ENCODE measurements at regions not wholly inside any gene's neighbourhood (a gene's known extent, or its start where the extent isn't known, plus 50 kb on each side); places are given as distances from the start of the nearest gene placed in this dataset.

DNA sequence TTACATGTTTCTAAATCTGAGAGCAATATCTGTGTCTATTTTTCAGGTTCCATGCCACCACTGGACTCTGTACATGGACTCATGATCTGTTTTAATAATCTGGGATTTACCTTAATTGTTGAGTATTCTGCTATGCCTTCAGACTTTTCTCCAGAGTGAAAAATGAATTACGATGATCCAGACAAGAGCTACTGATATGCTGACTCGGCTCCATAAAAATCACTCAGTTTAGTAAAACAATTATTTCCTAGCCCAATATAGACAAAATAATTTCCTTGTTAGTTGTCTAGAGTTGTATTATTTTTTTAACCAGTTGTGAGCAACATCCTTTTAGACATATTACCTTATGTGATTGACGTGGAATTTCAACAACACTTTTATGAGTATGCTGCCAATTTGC lies 736.8 kb downstream of the RFPL4B start:
- H3K36me3 ChIP-seq = no peaks in the 10 kb centered on the region
- DNase-seq (ENCODE audit: low read depth in 1 of 2, low spot score in 1 of 2) = no peak
- H3K27ac ChIP-seq = no peak overlapping the region
- H3K27me3 ChIP-seq = no peaks in the 10 kb centered on the region
- H3K9me3 ChIP-seq (ENCODE audit: low read depth) = no peaks in the 10 kb centered on the region
- no peak overlapping the region for H3K4me3 ChIP-seq
- TF ChIP-seq, protein P1, sequence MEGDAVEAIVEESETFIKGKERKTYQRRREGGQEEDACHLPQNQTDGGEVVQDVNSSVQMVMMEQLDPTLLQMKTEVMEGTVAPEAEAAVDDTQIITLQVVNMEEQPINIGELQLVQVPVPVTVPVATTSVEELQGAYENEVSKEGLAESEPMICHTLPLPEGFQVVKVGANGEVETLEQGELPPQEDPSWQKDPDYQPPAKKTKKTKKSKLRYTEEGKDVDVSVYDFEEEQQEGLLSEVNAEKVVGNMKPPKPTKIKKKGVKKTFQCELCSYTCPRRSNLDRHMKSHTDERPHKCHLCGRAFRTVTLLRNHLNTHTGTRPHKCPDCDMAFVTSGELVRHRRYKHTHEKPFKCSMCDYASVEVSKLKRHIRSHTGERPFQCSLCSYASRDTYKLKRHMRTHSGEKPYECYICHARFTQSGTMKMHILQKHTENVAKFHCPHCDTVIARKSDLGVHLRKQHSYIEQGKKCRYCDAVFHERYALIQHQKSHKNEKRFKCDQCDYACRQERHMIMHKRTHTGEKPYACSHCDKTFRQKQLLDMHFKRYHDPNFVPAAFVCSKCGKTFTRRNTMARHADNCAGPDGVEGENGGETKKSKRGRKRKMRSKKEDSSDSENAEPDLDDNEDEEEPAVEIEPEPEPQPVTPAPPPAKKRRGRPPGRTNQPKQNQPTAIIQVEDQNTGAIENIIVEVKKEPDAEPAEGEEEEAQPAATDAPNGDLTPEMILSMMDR (IDR thresholded peaks at IDR 0.05; ENCODE audit: low read depth, low read length) = no peak
- no peaks in the 10 kb centered on the region for H3K4me1 ChIP-seq (ENCODE audit: low read depth)

DNA sequence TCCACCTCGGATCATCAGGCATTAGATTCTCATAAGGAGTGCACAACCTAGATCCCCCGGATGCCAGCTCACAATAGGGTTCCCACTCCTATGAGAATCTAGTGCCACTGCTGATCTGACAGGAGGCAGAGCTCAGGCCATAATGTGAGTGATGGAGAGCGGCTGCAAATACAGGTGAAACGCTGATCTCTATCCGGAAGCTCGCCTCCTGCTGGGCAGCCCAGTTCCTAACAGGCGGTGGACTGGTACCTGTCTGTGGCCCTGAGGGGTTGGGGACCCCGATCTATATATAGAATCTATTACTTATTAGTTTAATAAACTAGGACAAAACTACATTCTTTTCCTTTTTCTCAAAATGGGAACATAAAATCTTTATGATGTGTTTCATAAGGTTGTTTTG lies 741.9 kb downstream of the RFPL4B start:
- H3K27ac ChIP-seq = no peak overlapping the region
- H3K9me3 ChIP-seq (ENCODE audit: low read depth) = no peaks in the 10 kb centered on the region
- no peaks in the 10 kb centered on the region for H3K4me1 ChIP-seq (ENCODE audit: low read depth)
- TF ChIP-seq, protein P1 (IDR thresholded peaks at IDR 0.05; ENCODE audit: low read depth, low read length) = no peak
- no peaks in the 10 kb centered on the region for H3K27me3 ChIP-seq
- H3K36me3 ChIP-seq = no peaks in the 10 kb centered on the region
- no peak for DNase-seq (ENCODE audit: low read depth in 1 of 2, low spot score in 1 of 2)
- H3K4me3 ChIP-seq = no peak overlapping the region

DNA sequence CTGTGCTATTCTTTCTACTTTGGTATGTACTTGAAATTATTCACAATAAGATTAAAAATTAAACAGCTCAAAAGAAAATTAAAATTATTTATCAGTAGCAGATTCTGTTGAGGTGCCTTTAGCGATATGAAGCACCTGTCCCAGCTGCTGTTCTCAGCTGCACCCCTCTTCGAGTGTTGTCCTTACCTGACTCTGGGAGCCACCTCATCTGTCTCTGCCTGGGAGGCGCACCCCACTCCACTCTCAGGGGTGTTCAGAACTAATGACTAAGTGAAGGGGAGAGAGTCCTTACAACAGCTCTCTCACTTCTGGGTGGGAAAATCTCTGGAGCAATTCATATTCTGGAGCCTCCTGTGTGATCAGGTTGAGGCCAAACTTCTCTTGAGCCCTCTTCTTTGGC lies 745.7 kb downstream of the RFPL4B start:
- no peaks in the 10 kb centered on the region for H3K36me3 ChIP-seq
- H3K27me3 ChIP-seq = no peaks in the 10 kb centered on the region
- H3K9me3 ChIP-seq (ENCODE audit: low read depth) = no peaks in the 10 kb centered on the region
- TF ChIP-seq, protein P1 (IDR thresholded peaks at IDR 0.05; ENCODE audit: low read depth, low read length) = no peak
- no peak for DNase-seq (ENCODE audit: low read depth in 1 of 2, low spot score in 1 of 2)
- H3K27ac ChIP-seq = no peak overlapping the region
- H3K4me1 ChIP-seq (ENCODE audit: low read depth) = no peaks in the 10 kb centered on the region
- no peak overlapping the region for H3K4me3 ChIP-seq

DNA sequence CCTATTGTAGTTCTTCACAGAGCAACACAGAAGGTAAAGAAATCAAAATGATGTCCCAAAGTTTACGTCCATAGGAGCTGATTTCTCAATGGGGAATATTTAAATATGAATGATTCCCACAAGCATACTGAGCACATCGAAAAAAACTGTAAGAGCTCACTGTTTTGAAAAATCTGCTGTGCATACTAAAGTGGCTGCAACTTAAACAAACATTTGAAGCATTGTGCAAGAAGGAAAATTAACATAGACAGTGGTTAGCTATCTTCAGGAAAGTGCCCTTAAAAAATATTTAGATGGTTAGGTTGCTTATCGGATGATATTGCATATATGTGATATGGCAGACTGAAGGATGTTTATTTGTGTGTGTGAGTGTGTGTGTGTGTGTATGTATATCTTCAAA lies 747.6 kb downstream of the RFPL4B start:
- H3K27me3 ChIP-seq = no peaks in the 10 kb centered on the region

DNA sequence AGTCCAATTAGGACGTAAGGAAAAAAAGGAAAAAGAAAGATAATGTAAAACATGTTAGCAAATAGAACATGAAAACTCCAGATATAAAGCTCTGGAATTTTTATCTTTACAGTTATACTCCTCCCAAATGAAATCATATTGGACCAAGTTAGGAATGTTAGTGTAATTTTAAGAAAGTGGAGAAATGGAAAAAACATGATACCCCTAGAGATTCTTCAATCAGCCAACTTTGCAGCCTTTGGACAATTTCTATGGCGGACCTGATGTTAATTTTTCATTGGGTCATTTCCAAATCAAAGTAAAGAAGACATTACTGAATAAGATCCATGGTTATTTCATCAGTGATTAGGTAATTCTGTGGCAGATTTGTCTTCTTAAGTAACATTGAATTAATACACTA lies 748.7 kb downstream of the RFPL4B start:
- no peaks in the 10 kb centered on the region for H3K9me3 ChIP-seq (ENCODE audit: low read depth)
- TF ChIP-seq, protein P1 (IDR thresholded peaks at IDR 0.05; ENCODE audit: low read depth, low read length) = no peak
- DNase-seq (ENCODE audit: low read depth in 1 of 2, low spot score in 1 of 2) = no peak
- H3K4me3 ChIP-seq = no peak overlapping the region
- H3K36me3 ChIP-seq = no peaks in the 10 kb centered on the region
- no peaks in the 10 kb centered on the region for H3K27me3 ChIP-seq
- no peak overlapping the region for H3K27ac ChIP-seq
- H3K4me1 ChIP-seq (ENCODE audit: low read depth) = no peaks in the 10 kb centered on the region

More for the DNA sequence above, 747.6 kb downstream of the RFPL4B start:
- TF ChIP-seq, protein P1 (IDR thresholded peaks at IDR 0.05; ENCODE audit: low read depth, low read length) = no peak
- Histone ChIP-seq H3K27ac (no peak overlapping the region), H3K4me1 (ENCODE audit: low read depth) (no peaks in the 10 kb centered on the region), H3K4me3 (no peak overlapping the region), H3K9me3 (ENCODE audit: low read depth) (no peaks in the 10 kb centered on the region), H3K36me3 (no peaks in the 10 kb centered on the region)
- DNase-seq (ENCODE audit: low read depth in 1 of 2, low spot score in 1 of 2) = peak in 1 of 2 donors; percentile 34

DNA sequence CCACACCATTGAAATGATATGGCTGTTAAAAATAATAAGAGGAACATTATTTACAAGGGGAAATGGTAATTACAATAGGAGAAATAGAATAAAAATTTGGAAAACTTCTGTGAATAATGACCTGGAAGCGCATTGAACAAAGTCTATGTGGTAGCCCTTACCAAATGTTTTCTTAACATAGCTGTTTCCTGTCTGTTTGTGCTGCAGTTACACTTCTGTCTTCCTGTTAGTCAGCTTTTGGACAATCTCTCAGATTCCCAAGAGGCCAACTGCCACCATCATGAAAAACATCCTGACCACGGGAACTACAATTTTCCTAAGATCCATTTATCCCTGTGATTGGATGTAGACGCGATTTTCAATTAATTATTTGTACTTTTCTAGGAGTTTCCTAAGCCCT lies 754.4 kb upstream of the MARCKS start:
- H3K27me3 ChIP-seq = no peaks in the 10 kb centered on the region
- H3K27ac ChIP-seq = no peak overlapping the region
- no peaks in the 10 kb centered on the region for H3K4me1 ChIP-seq (ENCODE audit: low read depth)
- H3K4me3 ChIP-seq = no peak overlapping the region
- DNase-seq (ENCODE audit: low read depth in 1 of 2, low spot score in 1 of 2) = peak in 1 of 2 donors; percentile 52
- TF ChIP-seq, protein P1 (IDR thresholded peaks at IDR 0.05; ENCODE audit: low read depth, low read length) = no peak
- no peaks in the 10 kb centered on the region for H3K9me3 ChIP-seq (ENCODE audit: low read depth)
- no peaks in the 10 kb centered on the region for H3K36me3 ChIP-seq
